Endothelial cell of umbilical vein (primary cell): ENCODE measurements at regions not wholly inside any gene's neighbourhood (a gene's known extent, or its start where the extent isn't known, plus 50 kb on each side); places are given as distances from the start of the nearest gene placed in this dataset.

Experiments used
- BruUV-seq: library from RNA; stranded (reverse); fragments of 400-500 nt; replicated peaks from 2 replicates; lab custom pipeline; 2021; lab: Mats Ljungman, UMichigan
- CTCF ChIA-PET: fragments of 300-600, 350-600 bp; sonication (Branson Sonifier 250); formaldehyde crosslinking; loops from one replicate; lab custom pipeline; 2021; ENCODE audit warnings: antibody characterized with exemption, inconsistent platforms; lab: Charles Lee
- POLR2A ChIA-PET: fragments of 300-600, 350-600 bp; sonication (Branson Sonifier 250); formaldehyde crosslinking; loops from one replicate; lab custom pipeline; 2021; ENCODE audit warnings: antibody characterized with exemption, inconsistent platforms; lab: Charles Lee
- DNase-seq: peaks from one replicate; pipeline ENCODE4 v3.0.0-alpha.2; 2011; ENCODE audit warnings: low read depth, low spot score
- FAIRE-seq: peaks from 2 replicates; lab custom pipeline; 2011; peaks lifted over from hg19 to GRCh38; lab: Jason Lieb, UNC
- H2AFZ ChIP-seq: 2 replicates; pipeline ENCODE4 v1.6.0; 2012; ENCODE audit warnings: low read depth, low read length, control low read depth, inconsistent platforms
- H3K27ac ChIP-seq: 2 replicates; pipeline ENCODE4 v1.5.1; 2011; ENCODE audit warnings: low read depth, mild to moderate bottlenecking, control low read depth, low read length, moderate library complexity; ENCODE audit not compliant: insufficient read depth
- H3K27me3 ChIP-seq, 2 experiments: 2 replicates each; pipeline versions ENCODE4 v1.6.0 to v1.6.1; 2011; ENCODE audit warnings: low read length in 2 of 2, mixed read lengths in 1 of 2; ENCODE audit not compliant: control insufficient read depth in 2 of 2, insufficient read depth in 2 of 2
- H3K36me3 ChIP-seq, 2 experiments: 2 replicates in 1 of 2; 3 replicates in 1 of 2; pipeline ENCODE4 v1.5.1; 2011; ENCODE audit warnings: low read length in 2 of 2, mild to moderate bottlenecking in 1 of 2, moderate library complexity in 1 of 2; ENCODE audit not compliant: control insufficient read depth in 2 of 2, insufficient read depth in 2 of 2; ENCODE audit errors: extremely low read depth in 1 of 2
- H3K4me1 ChIP-seq: 3 replicates; pipeline ENCODE4 v1.5.1; 2011; ENCODE audit warnings: mild to moderate bottlenecking, low read length; ENCODE audit not compliant: control insufficient read depth, insufficient read depth; ENCODE audit errors: extremely low read depth
- H3K4me2 ChIP-seq: 2 replicates; pipeline ENCODE4 v1.6.1; 2011; ENCODE audit warnings: low read length, control low read depth, mixed read lengths; ENCODE audit not compliant: insufficient read depth
- H3K4me3 ChIP-seq, 3 experiments: fragments of 200-600 bp in 1 of 3; sonication (generic), shearing (Covaris generic) in 1 of 3; replicated peaks in 1 of 3; 2 replicates each; pipeline ENCODE4 v1.5.1; 2011 to 2016; ENCODE audit warnings: control low read depth in 3 of 3, low read length in 3 of 3, mild to moderate bottlenecking in 2 of 3, inconsistent platforms in 1 of 3, low read depth in 1 of 3, moderate library complexity in 1 of 3; ENCODE audit not compliant: insufficient read depth in 1 of 3
- H3K79me2 ChIP-seq: 2 replicates; pipeline ENCODE4 v1.6.0; 2012; ENCODE audit warnings: low read length, inconsistent platforms; ENCODE audit not compliant: control insufficient read depth, insufficient read depth
- H3K9ac ChIP-seq: replicated peaks from 2 replicates; pipeline ENCODE3; 2011; ENCODE audit warnings: low read length, control low read depth; ENCODE audit not compliant: insufficient read depth; ENCODE audit errors: extremely low read depth
- H3K9me1 ChIP-seq: replicated peaks from 3 replicates; pipeline ENCODE4 v1.6.0; 2011; ENCODE audit warnings: mild to moderate bottlenecking, low read length; ENCODE audit not compliant: control insufficient read depth, insufficient read depth; ENCODE audit errors: extremely low read depth
- H3K9me3 ChIP-seq: replicated peaks from 2 replicates; pipeline ENCODE4 v1.5.1; 2012; ENCODE audit warnings: low read length, inconsistent platforms; ENCODE audit not compliant: control insufficient read depth, insufficient read depth
- H4K20me1 ChIP-seq: replicated peaks from 2 replicates; pipeline ENCODE3; 2011; ENCODE audit warnings: mild to moderate bottlenecking, low read length; ENCODE audit not compliant: control insufficient read depth, insufficient read depth; ENCODE audit errors: extremely low read depth
- EZH2 ChIP-seq: IDR thresholded peaks from 2 replicates; pipeline ENCODE4 v1.6.1; 2012; ENCODE audit warnings: borderline replicate concordance, low read depth, mild to moderate bottlenecking, moderate library complexity, low read length, inconsistent platforms; ENCODE audit not compliant: severe bottlenecking
- FOS ChIP-seq: IDR thresholded peaks from 2 replicates; pipeline ENCODE4 v1.6.1; 2011; ENCODE audit warnings: mild to moderate bottlenecking, low read length, moderate library complexity, borderline replicate concordance; ENCODE audit not compliant: insufficient read depth
- GATA2 ChIP-seq: IDR thresholded peaks from 2 replicates; pipeline ENCODE4 v1.7.0; 2011; ENCODE audit warnings: low read depth, mild to moderate bottlenecking, moderate library complexity, mixed read lengths, low read length; ENCODE audit not compliant: insufficient read length, insufficient read depth
- JUN ChIP-seq: IDR thresholded peaks from 2 replicates; pipeline ENCODE4 v1.6.1; 2011; ENCODE audit warnings: borderline replicate concordance, low read depth; ENCODE audit not compliant: insufficient read length, insufficient read depth
- MAX ChIP-seq: IDR thresholded peaks from 2 replicates; pipeline ENCODE4 v1.6.1; 2011; ENCODE audit not compliant: insufficient read depth, insufficient read length
- MYC ChIP-seq: IDR thresholded peaks from one replicate; pipeline ENCODE4 v1.6.1; 2011; ENCODE audit warnings: mild to moderate bottlenecking, low read depth, low read length
- POLR2A ChIP-seq: IDR thresholded peaks from 2 replicates; pipeline ENCODE4 v1.6.1; 2012; ENCODE audit warnings: low read depth, mild to moderate bottlenecking, control low read depth, low read length
- POLR2AphosphoS5 ChIP-seq: IDR thresholded peaks from 2 replicates; pipeline ENCODE4 v1.6.1; 2012; ENCODE audit warnings: low read depth, mild to moderate bottlenecking, control low read depth, low read length, moderate library complexity; ENCODE audit not compliant: insufficient read depth
- dilution Hi-C: fragments of 300-500 bp; cut with MboI; formaldehyde crosslinking; loops from one replicate; pipeline ENCODE4 v1.15.0; 2019; ENCODE audit warnings: low sequenced_read_pairs; ENCODE audit not compliant: extremely low pct_ligation_motif_present
- intact Hi-C: fragments of 100-400 bp; cut with micrococcal nuclease; formaldehyde crosslinking; loops from one replicate; pipeline ENCODE4 v1.10.0; 2022
- TF ChIP-seq, protein P1 (sequence below), 2 donors: IDR thresholded peaks; 1 replicate in 1 of 2; 2 replicates in 1 of 2; pipeline ENCODE4 v1.5.1; 2011; ENCODE audit warnings: low read length in 2 of 2, mild to moderate bottlenecking in 2 of 2, moderate library complexity in 2 of 2, control low read depth in 1 of 2, inconsistent platforms in 1 of 2, low read depth in 1 of 2; ENCODE audit not compliant: insufficient read depth in 1 of 2; ENCODE audit errors: extremely low read depth in 1 of 2

GRCh38 chr6:119683671-119684070 lies 334.1 kb upstream of the MAN1A1 start:
- H3K27me3 ChIP-seq = no peaks in the 10 kb centered on the region
- no peak for TF ChIP-seq GATA2
- TF ChIP-seq MAX = no peak
- TF ChIP-seq FOS = no peak
- TF ChIP-seq MYC = no peak
- no peak for TF ChIP-seq POLR2AphosphoS5
- no peak for TF ChIP-seq JUN
- TF ChIP-seq, protein P1, sequence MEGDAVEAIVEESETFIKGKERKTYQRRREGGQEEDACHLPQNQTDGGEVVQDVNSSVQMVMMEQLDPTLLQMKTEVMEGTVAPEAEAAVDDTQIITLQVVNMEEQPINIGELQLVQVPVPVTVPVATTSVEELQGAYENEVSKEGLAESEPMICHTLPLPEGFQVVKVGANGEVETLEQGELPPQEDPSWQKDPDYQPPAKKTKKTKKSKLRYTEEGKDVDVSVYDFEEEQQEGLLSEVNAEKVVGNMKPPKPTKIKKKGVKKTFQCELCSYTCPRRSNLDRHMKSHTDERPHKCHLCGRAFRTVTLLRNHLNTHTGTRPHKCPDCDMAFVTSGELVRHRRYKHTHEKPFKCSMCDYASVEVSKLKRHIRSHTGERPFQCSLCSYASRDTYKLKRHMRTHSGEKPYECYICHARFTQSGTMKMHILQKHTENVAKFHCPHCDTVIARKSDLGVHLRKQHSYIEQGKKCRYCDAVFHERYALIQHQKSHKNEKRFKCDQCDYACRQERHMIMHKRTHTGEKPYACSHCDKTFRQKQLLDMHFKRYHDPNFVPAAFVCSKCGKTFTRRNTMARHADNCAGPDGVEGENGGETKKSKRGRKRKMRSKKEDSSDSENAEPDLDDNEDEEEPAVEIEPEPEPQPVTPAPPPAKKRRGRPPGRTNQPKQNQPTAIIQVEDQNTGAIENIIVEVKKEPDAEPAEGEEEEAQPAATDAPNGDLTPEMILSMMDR (IDR thresholded peaks at IDR 0.05; ENCODE audit: extremely low read depth in 1 of 2, insufficient read depth in 1 of 2, low read depth in 1 of 2, low read length in 2 of 2) = no peak
- no peak for TF ChIP-seq POLR2A
- TF ChIP-seq EZH2 = no peak
- POLR2A ChIA-PET = no interaction called here

More at GRCh38 chr6:119683671-119684070, 334.1 kb upstream of the MAN1A1 start:
- BruUV-seq = no TSS peak
- H3K9me3 ChIP-seq = no peaks in the 10 kb centered on the region
- no peaks in the 10 kb centered on the region for H3K79me2 ChIP-seq
- no peaks in the 10 kb centered on the region for H4K20me1 ChIP-seq
- H3K9ac ChIP-seq = no peak overlapping the region
- H3K9me1 ChIP-seq = no peaks in the 10 kb centered on the region
- no peak overlapping the region for H3K4me3 ChIP-seq
- no peak for FAIRE-seq
- intact Hi-C loops = no loop called here
- CTCF ChIA-PET = no interaction called here
- no peak overlapping the region for H3K4me2 ChIP-seq
- dilution Hi-C loops = no loop called here
- H3K27ac ChIP-seq = no peak overlapping the region
- no peak overlapping the region for H2AFZ ChIP-seq
- no peaks in the 10 kb centered on the region for H3K4me1 ChIP-seq
- DNase-seq = no peak
- H3K36me3 ChIP-seq = no peaks in the 10 kb centered on the region
